ENCODE measurements at regions not wholly inside any gene's neighbourhood (a gene's known extent, or its start where the extent isn't known, plus 50 kb on each side); places are given as distances from the start of the nearest gene placed in this dataset.

- Mint-ChIP-seq H3K4me1 (peaks cover 3% of the 10 kb centered on the region; the same call in 1 of the 3 replicates), H3K9me3 (no peaks in the 10 kb centered on the region; the same call in 2 of the 3 replicates), H3K36me3 (ENCODE audit: low read depth) (no peaks in the 10 kb centered on the region), H3K27ac (no peak overlapping the region), H3K27me3 (ENCODE audit: insufficient read depth, low read depth, poor library complexity) (no peaks in the 10 kb centered on the region), H3K4me3 (no peak overlapping the region)
- Histone ChIP-seq H3K9me2 (ENCODE audit: insufficient read depth) (peaks cover 4% of the 10 kb centered on the region; the same call in 1 of the 2 replicates), H3F3A (replicated peaks; ENCODE audit: low read depth) (no peaks in the 10 kb centered on the region), H3K4me2 (no peak overlapping the region), H3K4me3 (no peak overlapping the region), H2AFZ (peak overlapping the region; percentile 33; the same call in 1 of the 2 replicates), H3K4me1 (ENCODE audit: insufficient read depth) (no peaks in the 10 kb centered on the region), H3K79me2 (replicated peaks; ENCODE audit: insufficient read depth) (no peaks in the 10 kb centered on the region), H4K20me1 (replicated peaks; ENCODE audit: insufficient read depth) (no peaks in the 10 kb centered on the region), H3K36me3 (ENCODE audit: insufficient read depth) (no peaks in the 10 kb centered on the region), H3K27me3 (ENCODE audit: insufficient read depth) (no peaks in the 10 kb centered on the region), H3K27ac (ENCODE audit: low read depth) (no peak overlapping the region)
- no peak for TF ChIP-seq CTCF (conservative IDR thresholded peaks at IDR 0.05; ENCODE audit: low read depth in 2 of 2)
- TF ChIP-seq EZH2phosphoT487 (IDR thresholded peaks at IDR 0.05; ENCODE audit: unreplicated experiment) = no peak
- no peak for TF ChIP-seq JUNB (IDR thresholded peaks at IDR 0.05; ENCODE audit: unreplicated experiment)
- no peak for TF ChIP-seq POLR2AphosphoS5 (IDR thresholded peaks at IDR 0.05; ENCODE audit: low read depth)
- TF ChIP-seq NANOG (IDR thresholded peaks at IDR 0.05; ENCODE audit: borderline replicate concordance) = no peak
- no peak for TF ChIP-seq REST (IDR thresholded peaks at IDR 0.05; ENCODE audit: unreplicated experiment)
- no peak for TF ChIP-seq CREB1 (CRISPR knock-in tag; IDR thresholded peaks at IDR 0.05; ENCODE audit: low read depth)
- TF ChIP-seq EZH2 (IDR thresholded peaks at IDR 0.05; ENCODE audit: low read depth, unreplicated experiment) = no peak
- no peak for TF ChIP-seq ZNF462 (CRISPR knock-in tag; IDR thresholded peaks at IDR 0.05)
- TF ChIP-seq ZNF331 (CRISPR knock-in tag; IDR thresholded peaks at IDR 0.05; ENCODE audit: low read depth) = no peak
- TF ChIP-seq ZNF114 (CRISPR knock-in tag; IDR thresholded peaks at IDR 0.05) = no peak
- no peak for TF ChIP-seq STAT1 (IDR thresholded peaks at IDR 0.05; ENCODE audit: unreplicated experiment)
- TF ChIP-seq ETS1 (IDR thresholded peaks at IDR 0.05) = no peak
- DNase-seq (ENCODE audit: low spot score) = no peak
- no peak for ATAC-seq
Observed at GRCh38 chr3:20588781-20589180, 402.8 kb upstream of the SGO1 start.
